AML-193 (cell line): ENCODE measurements at regions not wholly inside any gene's neighbourhood (a gene's known extent, or its start where the extent isn't known, plus 50 kb on each side); places are given as distances from the start of the nearest gene placed in this dataset.
A peak's percentile ranks its signal among the peaks of the same experiment; 100 is the strongest.
"Not testable (repeated sequence)": the region's sequence is repeated elsewhere in the genome, so short reads cannot be mapped to it uniquely, and the experiment has no call there.

Source experiments
- DNase-seq, 2 experiments: peaks; one replicate each; lab custom pipeline; 2025; lab: John Stamatoyannopoulos, UW

DNA sequence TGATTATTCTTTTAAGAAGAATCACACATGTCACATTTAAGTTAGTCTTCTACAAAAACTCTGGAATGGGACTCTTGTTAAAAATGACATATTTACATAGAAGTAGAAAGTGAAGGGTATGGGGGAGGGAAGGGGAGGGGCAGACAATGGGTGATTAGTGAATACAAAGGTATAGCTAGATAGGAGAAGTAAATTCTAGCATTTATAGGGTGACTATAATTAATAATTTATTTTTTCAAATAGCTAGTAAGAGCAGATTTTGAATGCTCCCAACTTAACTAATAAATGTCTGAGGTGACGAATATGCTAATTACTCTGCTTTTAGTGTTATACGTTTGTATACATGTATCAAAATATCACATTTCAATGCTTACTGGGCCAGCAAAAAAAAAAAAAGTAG is 59.4 kb downstream of the BLTP3B start:
- DNase-seq, result no peak

DNA sequence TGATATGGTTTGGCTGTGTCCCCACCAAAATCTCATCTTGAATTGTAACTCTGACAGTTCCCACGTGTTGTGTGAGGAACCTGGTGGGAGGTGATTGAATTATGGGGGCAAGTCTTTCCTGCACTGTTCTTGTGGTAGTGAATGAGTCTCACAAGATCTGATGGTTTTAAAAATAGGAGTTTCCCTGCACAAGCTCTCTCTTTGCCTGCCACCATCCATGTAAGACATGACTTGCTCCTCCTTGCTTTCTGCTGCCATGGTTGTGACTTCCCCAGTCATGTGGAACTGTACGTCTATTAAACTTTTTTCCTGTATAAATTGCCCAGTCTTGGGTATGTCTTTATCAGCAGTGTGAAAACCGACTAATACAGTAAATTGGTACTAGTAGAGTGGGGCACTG is 63.9 kb downstream of the BLTP3B start:
- DNase-seq, result not testable (repeated sequence)

DNA sequence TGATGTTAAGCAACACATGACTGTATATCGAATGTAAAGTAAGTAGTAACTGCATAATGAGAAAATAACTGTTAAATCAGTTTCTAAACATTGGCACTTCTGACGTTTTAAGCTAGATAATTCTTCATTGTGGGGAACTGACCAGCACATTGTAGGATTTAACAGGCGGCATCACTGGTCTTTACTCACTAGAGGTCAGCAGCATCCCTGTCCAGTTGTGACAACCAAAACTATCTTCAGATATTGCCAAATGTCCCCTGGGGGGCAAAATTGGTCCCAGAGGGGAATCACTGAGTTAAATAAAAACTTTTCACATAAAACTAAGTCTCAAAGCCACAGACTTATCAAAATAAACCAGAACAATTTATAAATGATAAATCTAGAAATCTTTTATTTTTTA is 65.3 kb downstream of the BLTP3B start:
- DNase-seq, result peak in 1 of 2 experiments; percentile 8

DNA sequence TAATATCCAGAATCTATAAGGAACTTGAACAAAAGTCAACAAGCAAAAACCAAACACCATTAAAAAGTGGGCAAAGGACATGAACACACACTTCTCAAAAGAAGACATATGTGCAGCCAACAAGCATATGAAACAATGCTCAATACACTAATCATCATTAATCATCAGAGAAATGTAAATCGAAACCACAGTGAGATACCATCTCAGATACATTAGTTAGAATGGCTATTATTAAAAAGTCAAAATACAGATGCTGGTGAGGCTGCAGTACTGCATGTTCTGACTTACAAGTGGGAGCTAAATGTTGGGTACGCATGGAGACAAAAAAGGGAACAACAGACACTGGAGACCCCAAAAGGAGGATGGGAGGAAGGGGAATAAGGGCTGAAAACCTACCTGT is 67.1 kb downstream of the BLTP3B start:
- DNase-seq, result no peak

DNA sequence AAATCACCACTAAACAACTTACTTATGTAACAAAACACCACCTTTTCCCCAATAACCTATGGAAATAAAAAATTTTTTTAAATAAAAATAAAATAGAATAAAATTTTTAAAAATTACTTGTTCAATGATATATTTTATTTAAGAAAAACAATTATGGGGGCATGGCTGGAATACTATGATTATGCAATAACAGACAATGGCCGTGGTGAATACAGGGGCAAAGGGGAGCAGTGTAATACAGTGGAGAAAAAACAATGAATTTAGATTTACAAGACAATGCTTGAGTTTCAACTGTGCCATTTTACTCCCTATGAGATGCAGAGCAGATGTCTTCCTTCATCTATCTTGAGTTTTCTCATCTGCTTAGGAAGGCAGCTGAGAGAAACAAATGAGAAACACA is 72.9 kb downstream of the BLTP3B start:
- DNase-seq, result no peak

DNA sequence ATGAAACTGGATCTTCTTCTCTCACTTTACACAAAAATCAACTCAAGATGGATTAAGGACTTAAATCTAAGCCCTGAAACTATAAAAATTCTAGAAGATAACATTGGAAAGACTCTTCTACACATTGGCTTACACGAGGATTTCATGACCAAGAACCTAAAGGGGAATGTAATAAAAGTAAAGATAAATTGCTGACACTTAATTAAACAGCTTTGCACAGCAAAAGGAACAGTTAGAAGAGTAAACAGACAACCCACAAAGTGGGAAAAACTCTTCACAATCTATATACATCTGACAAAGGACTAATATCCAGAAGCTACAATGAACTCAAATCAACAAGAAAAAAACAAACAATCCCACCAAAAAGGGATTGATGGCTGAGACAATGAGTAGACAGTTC is 74.4 kb downstream of the BLTP3B start:
- DNase-seq, result no peak

DNA sequence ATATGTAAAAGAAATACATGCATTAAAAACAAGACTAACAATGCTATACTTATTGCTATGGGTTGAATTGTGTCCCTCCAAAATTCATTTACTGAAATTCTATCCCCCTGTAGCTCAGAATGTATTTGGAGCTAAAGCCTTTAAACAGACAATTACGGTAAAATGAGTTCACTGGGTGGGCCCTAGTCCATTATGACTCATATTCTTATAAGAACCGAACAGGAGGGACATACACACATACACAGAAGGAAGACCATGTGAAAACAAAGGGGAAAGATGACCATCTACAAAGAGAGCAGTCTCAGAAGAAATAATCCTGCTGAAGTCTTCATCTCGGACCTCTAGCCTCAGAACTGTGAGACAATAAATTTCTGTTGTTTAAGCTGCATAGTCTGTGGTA is 77.1 kb upstream of the ANKS1B start:
- DNase-seq, result no peak

DNA sequence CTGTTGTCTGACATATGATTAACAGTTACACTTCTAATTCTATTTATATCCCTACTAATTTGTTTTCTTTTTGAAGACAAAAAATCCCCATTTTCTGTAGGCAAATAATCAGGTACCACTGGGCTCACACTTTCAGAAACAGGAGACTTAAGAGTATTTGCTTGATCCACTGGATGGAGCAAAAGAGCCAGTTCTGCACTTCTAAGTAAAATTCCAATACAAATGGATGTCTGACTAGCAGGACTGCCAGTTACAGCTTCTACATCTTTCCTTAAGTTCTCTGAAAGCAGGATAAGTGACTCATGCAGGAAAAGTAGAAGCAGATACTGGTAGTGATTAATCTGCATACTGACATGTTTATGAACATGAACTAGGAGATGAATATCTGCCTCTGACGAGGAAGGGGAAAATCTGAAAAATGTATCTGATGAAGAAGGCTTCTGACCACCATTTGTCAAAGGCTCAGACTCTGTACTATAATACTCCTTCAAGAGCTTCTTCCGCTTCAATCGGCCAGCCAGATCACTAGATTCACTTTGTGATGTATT is 73.8 kb upstream of the ANKS1B start:
- no peak for DNase-seq

DNA sequence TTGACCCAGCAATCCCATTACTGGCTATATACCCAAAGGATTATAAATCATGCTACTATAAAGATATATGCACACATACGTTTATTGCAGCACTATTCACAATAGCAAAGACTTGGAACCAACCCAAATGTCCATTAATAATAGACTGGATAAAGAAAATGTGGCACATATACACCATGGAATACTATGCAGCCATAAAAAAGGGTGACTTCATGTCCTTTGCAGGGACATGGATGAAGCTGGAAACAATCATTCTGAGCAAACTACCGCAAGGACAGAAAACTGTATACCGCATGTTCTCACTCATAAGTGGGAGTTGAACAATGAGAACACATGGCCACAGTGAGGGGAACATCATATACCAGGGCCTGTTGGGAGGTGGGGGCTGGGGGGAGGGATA is 61.5 kb upstream of the ANKS1B start:
- not testable (repeated sequence) for DNase-seq

DNA sequence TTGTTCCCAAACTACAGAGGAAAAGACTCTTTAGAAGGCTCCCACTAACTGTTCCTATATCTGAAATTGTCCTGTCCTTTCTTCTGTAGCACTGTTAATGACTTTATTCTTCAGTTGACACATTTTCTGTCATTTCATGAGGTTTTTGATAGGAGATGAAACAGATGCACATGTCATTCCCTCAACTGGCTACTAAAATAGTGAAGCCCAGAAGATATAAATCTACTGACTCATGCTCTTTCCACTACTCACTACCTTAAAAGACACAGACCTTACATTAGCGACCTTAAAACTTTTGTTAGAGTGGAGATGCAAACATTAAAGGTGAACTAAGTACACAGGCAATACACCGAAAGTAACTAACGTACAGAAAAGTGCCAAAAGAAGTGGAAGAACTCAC is 59.5 kb upstream of the ANKS1B start:
- no peak for DNase-seq

DNA sequence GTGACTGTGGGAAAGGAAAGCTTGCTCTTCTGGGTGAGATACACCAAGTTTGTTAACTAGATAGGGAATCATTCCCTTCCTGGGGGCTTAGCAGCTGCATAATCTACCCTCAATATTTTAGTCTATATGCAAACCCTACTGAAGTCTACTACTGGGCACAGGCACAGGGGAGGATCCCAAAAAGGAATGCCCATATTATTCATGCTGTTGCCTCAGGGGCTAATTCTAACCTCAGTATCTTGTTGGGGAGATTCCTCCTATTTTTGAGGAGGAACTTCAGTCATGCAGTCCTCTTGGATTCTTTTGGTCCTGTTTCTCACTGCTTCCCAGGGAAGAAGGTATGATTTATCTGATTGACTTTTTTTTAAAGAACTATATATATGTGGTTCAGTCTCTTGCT is 58.9 kb upstream of the ANKS1B start:
- DNase-seq, result no peak
